GM19025 (cell line): ENCODE measurements at regions not wholly inside any gene's neighbourhood (a gene's known extent, or its start where the extent isn't known, plus 50 kb on each side); places are given as distances from the start of the nearest gene placed in this dataset.
"Not testable (repeated sequence)": the region's sequence is repeated elsewhere in the genome, so short reads cannot be mapped to it uniquely, and the experiment has no call there.

ENCODE experiments used
- ATAC-seq: cut with Tn5 transposase; IDR thresholded peaks from one replicate; pipeline ENCODE4 v1.9.1; 2021; ENCODE audit warnings: mild to moderate bottlenecking, low read depth, moderate library complexity; ENCODE audit not compliant: unreplicated experiment

DNA sequence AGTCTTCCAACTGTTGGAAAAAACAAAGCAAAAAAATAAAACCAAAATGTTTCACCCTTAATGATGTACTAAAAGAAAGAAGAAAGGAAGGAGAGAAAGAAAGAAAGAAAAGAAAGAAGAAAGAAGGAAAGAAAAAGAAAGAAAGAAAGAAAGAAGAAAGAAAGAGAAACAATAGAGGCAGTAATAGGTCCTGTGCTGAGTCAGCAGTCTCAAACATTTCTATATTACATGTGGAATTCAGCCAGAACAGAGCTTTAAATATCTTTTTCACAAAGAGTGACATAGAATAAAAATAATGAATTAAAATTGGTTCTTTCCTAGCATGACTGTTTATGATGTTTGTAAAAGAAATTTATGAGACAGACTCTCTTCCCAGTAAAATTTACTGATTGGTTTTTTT is 1135.3 kb upstream of the CDH8 start:
- no peak for ATAC-seq

DNA sequence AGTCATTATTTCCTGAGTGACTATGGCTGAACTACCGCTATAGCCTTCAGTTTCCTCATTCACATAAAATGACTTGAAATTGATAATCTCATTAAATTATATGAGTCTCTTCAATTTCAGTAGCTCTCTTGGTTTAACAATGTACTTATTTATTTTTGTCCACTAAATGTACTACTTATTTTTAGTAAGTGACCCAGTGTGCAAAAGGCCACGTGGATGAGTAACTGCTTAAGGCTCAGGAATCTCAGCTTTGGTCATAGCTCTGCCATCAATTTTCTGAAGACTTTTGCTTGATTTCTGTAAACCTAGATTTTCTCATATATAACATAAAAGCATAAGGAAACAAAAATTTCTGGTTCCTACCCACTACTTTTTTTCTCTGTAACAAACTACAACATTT is 1132.9 kb upstream of the CDH8 start:
- no peak for ATAC-seq

DNA sequence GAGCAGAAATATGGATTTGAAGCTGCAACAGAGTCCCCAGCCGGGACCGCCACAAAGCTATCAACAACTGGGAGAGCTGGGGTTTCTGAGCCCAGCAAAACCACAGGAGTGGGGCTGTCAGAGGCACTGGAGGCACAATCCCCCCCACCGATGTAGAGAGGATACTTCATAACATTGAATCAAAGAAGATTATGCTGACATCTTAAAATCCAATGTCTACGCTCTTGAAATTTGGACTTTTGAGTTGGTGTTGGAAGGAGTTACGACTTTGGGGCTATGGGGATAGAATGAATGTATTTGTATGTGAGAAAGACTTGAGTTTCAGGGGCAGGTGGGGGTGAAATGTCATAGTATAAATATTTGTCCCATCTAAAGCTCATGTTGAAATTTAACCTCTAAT is 1121.6 kb upstream of the CDH8 start:
- no peak for ATAC-seq

DNA sequence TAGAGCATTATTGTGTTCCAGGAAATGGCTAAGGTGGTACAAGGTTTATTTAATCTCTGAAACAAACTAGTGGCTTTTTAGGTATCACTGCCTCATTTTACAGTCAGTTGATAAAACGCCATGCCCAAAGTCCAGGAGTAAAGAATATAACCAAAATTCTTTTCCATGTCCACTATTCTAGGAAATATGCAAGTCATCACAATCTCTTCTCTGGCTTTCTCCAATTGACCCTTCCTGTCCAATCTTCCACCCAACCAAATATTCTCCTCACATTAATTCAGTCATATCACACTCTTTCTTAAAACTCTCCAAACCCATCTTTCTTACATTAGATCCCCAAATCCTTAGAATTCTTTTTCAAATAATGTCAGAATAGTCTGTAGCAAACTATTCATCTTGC is 1110.0 kb upstream of the CDH8 start:
- no peak for ATAC-seq

DNA sequence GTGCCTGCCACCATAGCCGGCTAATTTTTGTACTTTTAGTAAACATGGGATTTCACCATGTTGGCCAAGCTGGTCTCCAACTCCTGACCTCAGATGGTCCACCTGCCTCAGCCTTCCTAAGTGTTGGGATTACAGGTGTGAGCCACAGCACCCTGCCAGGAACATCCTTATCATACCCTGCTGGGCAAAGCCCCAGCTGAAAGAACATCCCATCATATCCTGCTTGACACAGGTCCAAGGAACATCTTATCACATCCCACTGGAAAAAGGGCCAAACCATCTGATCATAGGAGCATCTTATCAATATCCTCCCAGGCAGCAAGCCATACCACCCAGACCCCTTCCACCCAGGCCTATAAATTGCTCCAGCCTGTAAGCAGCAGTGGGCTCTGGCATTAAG is 1109.2 kb upstream of the CDH8 start:
- no peak for ATAC-seq

DNA sequence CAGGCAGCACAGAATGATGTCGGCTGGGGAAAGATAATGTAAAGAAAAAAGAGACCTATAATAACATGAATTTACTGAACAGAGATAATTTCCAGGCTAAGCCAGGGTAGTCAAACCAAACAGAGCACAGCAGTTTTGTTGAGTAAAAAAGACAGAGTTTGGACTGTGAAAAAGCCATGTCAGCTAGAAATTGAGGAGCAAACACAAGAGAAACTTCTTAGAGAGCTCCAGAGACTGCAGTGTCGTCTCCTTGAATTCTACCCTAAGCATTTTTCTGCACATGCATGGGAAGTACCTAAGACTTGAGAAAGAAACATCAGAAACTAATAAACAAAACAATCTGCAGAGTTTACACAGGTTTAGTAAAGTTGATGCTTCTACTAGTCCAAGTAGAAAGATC is 1098.8 kb upstream of the CDH8 start:
- no peak for ATAC-seq

DNA sequence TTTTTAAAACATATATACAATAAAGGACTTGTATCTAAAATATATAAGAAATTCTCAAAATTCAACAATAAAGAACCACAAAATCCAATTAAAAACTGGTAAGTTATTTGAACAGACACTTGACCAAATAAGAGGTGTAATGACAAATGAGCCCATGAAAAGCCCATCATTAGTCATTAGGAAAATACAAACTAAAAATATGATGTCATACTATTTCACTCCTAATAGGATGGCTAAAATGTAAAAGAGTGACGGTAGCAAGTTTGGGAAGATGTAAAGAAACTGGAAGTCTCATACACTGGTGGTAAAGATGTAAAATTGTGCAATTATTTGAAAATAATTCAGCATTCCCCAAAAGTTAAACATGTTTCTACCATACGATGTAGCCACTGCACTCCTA is 1095.3 kb upstream of the CDH8 start:
- no peak for ATAC-seq

DNA sequence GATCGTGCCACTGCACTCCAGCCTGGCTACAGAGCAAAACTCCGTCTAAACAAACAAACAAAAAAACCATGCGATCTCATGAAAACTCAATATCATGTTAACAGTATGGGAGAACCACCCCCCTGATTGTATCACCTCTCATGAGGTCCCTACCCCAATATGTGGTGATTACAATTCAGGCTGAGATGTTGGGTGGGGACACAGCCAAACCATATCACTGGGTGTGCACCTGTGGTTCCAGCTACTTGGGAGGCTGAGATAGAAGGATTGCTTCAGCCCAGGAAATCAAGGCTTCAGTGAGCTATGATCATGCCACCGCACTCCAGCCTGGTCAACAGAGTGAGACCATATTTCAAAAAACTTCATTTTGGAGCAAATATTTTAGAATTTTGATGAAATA is 1094.7 kb upstream of the CDH8 start:
- ATAC-seq: no peak

DNA sequence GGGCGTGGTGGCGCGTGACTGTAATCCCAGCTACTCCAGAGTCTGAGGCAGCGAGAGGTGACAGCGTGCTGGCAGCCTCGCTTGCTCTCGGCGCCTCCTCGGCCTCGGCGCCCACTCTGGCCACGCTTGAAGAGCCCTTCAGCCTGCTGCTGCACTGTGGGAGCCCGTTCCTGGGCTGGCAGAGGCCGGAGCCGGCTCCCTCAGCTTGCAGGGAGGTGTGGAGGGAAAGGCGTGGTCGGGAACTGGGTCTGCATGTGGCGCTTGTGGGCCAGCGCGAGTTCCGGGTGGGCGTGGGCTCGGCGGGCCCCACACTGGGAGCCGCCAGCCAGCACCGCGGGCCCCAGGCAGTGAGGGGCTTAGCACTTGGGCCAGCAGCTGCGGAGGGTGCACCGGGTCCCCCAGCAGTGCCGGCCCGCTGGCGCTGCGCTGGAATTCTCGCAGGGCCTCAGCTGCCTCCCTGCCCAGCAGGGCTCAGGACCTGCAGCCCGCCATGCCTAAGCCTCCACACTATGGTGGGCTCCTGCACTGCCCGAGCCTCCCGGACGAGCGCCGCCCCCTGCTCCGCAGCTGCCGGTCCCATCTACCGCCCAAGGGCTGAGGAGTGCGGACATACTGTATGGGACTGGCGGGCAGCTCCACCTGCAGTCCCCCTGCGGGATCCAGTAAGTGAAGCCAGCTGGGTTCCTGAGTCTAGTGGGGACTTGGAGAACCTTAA is 1093.3 kb upstream of the CDH8 start:
- no peak for ATAC-seq

DNA sequence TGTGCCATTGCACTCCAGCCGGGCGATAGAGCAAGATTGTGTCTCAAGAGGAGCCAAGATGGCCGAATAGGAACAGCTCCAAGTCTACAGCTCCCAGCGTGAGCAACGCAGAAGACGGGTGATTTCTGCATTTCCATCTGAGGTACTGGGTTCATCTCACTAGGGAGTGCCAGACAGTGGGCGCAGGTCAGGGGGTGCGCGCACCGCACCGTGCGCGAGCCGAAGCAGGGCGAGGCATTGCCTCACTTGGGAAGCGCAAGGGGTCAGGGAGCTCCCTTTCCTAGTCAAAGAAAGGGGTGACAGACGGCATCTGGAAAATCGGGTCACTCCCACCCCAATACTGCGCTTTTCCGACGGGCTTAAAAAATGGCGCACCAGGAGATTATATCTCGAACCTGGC is 1083.7 kb upstream of the CDH8 start:
- not testable (repeated sequence) for ATAC-seq

DNA sequence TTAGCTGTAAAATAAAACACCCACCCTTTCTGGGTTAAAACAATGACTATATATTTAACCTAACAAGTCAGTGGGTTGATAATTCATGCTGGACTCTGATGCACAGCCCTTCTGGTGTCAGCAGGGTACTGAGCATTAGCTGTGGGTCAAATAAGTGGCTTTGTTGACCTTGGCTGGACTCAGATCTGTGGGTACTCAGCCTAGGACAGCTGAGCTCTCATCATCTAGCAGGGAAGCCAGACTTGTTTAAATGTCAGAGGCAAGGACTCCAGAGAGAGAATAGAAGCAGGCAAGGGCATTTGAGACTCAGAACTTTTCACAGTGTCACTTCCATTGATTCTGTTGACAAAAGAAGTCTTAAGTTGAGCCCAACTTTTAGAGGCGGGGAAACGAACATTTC is 1063.8 kb upstream of the CDH8 start:
- ATAC-seq: no peak

DNA sequence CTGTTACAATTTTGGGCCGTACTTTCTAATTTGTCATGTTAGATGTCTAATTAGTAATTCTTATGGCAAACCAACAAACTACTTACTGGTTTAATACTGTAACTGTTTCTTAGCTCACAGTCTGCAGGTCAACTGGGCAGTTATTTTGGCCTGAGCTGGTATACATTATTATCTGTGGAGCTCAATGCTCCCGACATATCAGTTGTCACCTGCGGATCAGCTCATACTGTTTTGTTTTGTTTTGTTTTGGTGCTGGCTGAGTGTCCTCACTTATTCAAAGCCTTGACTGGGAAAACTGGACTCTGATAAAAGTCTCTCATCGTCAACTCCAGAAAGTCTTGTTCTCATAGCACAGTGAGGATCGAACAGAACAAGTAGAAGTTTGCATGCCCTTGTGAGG is 1060.6 kb upstream of the CDH8 start:
- ATAC-seq: no peak

DNA sequence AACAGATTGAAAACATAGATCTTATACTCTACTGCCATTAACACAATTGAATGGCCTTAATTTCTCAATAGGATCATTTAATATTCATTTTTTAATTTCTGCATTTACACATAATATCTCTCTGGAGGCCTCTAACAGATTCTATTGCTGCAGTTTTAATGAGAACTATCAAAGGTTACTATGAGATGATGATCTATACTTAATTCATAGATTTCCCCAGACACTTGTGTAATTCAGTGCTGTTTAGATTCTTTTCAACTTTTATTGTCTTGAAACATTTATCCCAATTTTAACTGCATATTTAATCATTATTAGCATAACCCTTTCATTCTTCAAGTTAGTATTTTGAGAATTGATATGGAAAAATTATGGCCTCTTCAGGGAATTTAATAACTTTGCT is 1056.5 kb upstream of the CDH8 start:
- no peak for ATAC-seq

DNA sequence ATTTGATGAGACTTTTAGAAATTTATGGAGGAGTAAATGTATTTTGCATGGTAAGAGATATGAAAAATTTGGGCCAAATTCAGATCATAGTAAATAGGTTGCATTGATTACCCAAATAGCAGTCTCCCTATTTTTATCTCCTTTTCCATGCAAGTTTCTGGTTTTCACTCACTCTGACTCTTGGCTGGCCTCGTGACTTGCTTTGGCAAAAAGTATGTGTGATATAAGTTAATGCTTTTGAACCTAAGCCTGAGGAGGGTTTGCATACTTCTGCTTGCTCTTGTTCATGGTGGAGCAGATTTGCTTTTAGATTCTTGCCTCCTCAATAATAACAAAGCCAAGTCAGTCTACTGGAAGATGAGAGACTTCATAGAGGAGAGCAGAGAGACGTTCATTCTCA is 1045.9 kb upstream of the CDH8 start:
- ATAC-seq: no peak

DNA sequence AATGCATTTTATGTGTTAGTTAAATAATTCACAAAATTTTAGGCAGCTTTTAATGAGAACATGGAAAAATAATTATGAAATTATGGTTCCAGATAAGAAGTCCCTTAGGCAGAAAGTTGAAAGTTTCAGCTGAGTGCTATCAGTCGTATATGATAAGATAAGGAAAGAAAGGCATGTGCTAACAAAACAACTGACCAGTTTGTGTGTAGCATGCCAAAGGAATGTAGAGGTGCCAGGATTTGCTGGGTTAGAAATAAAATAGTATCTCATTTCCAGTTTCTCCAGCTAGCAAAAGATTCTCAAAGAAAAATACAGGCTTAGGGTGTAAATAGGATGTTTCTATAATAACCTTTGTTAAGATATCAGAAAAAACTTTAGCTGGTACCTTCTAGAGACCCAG is 1044.5 kb upstream of the CDH8 start:
- ATAC-seq: no peak

DNA sequence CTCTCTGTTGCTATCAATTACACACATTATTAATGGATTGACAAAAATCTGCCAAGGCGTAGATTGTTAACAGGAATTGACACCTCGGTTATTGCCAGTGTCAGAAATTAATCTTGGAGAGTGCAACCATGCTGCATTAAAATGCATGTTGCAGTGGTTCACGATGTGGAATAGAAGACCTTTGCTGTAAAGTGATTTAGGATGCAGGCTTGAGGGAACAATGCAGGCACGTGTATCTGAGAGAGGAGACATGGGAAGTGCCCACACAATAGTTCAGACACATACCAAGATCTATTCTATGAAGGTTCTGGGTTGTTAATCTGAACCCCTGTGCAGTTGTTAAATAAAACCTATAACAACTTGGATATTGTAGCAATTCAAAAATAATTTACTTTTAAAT is 1032.8 kb upstream of the CDH8 start:
- ATAC-seq: no peak

DNA sequence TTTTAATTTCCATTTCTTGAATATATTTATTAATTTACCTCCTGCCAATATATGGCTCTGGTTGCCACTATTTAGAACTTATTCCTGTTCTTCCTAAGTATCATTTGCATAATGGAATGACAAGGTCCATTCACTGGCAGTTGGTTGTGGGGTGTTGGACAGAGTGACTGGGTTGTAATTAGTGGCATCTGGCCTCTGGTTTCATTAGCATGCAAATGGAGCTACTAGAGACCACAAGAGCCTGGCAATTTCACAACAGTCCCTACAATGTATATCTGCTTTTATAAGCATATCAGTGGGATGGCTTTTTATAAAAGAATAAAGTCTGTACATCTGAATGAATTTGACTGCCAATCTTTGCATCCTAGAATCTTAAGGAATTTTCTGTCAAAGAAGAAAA is 1030.9 kb upstream of the CDH8 start:
- ATAC-seq: no peak

DNA sequence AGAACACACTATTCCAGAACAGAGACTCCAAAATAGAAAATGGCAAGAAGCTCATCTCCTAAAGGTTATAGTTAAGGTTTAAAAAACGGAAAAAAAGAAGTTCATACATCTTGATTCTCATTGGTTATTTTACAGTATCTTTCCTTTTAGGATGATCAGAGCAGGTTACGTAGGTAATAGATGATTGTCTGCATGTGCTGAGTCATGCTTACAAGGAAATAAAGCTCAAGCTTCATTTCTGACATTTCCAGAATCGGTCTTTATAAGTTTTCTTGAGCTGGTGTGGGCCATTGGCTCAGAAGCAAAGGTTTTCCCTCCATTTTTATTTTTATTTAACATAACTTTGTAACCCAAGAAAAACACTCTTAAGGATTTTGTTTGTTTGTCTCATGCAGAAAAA is 1030.3 kb upstream of the CDH8 start:
- ATAC-seq: no peak

DNA sequence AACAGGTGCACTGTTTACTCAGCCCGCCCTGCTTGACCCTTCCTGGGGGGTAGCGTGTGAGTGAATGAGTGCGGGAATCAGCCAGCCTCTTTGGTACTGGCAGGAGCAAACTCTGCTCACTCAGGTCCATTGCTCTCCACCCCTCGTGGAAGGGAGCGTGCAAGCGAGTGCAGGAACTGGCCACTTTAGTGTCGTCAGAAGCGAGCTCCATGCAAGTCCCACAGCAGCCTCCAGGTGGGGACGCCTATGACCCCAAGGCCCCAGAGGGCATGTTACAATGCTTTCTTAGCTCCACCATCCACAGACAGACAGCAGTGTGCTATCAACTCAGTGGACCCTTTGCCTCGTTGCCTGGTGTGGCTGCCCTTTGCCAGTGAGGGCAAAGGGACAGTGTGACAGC is 1025.1 kb upstream of the CDH8 start:
- ATAC-seq: no peak

DNA sequence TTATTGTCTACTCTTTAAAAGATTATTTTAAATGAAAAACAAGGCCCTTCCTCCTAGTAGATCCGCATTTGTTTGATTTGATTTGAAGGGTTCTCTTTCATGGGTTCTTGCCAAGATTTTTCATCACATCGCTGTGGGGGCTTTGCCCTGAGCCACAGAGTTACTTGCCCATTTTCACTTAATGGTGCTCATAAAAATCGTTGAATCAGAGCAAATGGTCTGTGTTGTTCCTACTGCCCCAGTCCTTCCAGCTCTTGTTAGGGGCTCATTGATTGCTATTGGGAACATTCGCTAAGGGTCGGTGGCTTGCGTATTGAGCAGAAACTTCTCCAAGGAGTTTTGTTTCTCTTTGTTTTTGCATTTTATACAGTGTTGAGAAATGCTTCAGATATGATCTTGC is 1023.4 kb upstream of the CDH8 start:
- ATAC-seq: no peak

DNA sequence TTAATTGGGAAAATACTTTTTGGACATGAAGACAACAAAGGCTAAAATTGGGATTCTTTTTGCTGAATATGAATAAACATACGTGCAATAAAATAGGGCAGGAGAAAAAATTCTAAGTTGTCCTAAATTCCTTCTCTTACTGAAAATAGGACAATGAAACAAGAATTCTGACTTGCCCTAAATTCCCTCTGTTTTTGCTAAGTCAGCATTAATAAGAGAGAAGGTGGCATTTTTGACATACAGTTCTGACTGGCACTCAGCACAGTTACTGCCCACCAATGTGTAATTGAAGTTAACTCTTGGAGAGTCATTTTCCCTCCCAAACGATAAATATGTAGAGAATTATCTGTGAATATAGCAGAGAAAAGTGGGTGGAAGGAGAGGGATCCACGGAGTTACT is 1021.1 kb upstream of the CDH8 start:
- no peak for ATAC-seq

DNA sequence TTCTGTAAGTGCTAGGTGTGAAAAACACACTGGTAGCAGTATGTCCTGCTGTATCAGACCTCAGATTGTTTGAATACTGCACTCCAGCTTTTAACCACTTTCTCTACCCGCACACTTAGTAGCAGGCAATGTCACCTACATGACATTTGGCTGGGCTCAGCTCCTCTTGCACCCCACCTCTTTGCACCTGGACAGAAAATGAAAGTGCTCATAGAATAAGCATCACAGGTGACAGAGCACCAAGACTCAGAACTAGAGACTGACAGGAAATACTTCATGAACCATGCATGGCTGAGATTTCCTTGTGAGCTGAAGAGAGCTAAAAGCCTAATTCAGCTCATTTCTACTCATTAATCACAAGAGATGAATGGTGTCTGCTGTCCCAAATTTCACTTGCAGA is 1014.2 kb upstream of the CDH8 start:
- ATAC-seq: no peak
